ENCODE measurements at regions not wholly inside any gene's neighbourhood (a gene's known extent, or its start where the extent isn't known, plus 50 kb on each side); places are given as distances from the start of the nearest gene placed in this dataset.

DNA sequence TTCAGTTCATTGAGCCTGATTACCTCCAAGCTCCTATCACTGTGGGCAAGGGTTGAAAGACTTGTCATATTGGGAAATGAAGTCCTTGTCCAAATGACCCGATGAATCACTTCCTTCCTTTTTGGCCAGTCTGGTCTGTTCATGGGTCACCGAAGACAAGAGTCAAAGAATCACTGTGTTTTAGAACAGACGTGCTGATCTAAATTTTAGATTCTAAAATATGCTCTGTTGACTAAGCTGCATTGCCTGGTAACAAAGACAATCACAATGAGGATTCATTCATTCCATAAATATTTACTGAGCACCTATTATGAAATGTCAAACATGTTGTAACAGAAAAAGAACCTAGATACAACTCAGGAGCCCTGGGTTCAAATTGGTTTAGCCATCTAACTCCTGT is 99.4 kb upstream of the RND3 start:
- H4K5ac ChIP-seq (ENCODE audit: insufficient read length, low read depth, low read length), result no peak overlapping the region
- H3K14ac ChIP-seq (ENCODE audit: insufficient read depth, low read length), result no peak overlapping the region
- H3K4me1 ChIP-seq (ENCODE audit: insufficient read depth, low read length), result no peaks in the 10 kb centered on the region
- no peaks in the 10 kb centered on the region for H4K20me1 ChIP-seq (ENCODE audit: control insufficient read depth, insufficient read depth, insufficient read length)
- no peak overlapping the region for H3T11ph ChIP-seq (ENCODE audit: low read length)
- H2AFZ ChIP-seq (ENCODE audit: low read length), result no peak overlapping the region
- no peak overlapping the region for H3K4me3 Mint-ChIP-seq
- H3K27me3 Mint-ChIP-seq (ENCODE audit: low read depth), result no peaks in the 10 kb centered on the region
- no peak overlapping the region for H4K91ac ChIP-seq (ENCODE audit: insufficient read length, low read depth, low read length)
- H2BK15ac ChIP-seq (ENCODE audit: low read depth, low read length), result no peak overlapping the region
- H2AK5ac ChIP-seq (ENCODE audit: insufficient read length, low read length), result no peak overlapping the region
- H3K23ac ChIP-seq (ENCODE audit: insufficient read length, low read depth, low read length), result no peak overlapping the region
- no peak overlapping the region for H2BK20ac ChIP-seq (ENCODE audit: low read depth, low read length, poor library complexity, severe bottlenecking)
- H3K9me3 Mint-ChIP-seq, result peaks cover 0 to 4% of the 10 kb centered on the region in 2 experiments; a peak in 1 of 5 replicates
- H3K79me1 ChIP-seq (ENCODE audit: insufficient read depth, low read depth, low read length, poor library complexity, severe bottlenecking), result no peaks in the 10 kb centered on the region
- no peaks in the 10 kb centered on the region for H3K27me3 ChIP-seq (ENCODE audit: insufficient read depth, low read length)
- H3K4ac ChIP-seq (ENCODE audit: low read depth, low read length), result no peak overlapping the region
- no peaks in the 10 kb centered on the region; a peak in 1 of 7 replicates for H3K36me3 Mint-ChIP-seq (ENCODE audit: insufficient read depth in 1 of 3, low read depth in 3 of 3)
- no peaks in the 10 kb centered on the region for H3K23me2 ChIP-seq (ENCODE audit: insufficient read length, low read depth, low read length, poor library complexity, severe bottlenecking)
- H2BK120ac ChIP-seq (ENCODE audit: low read depth, low read length, poor library complexity, severe bottlenecking), result no peak overlapping the region
- H2BK5ac ChIP-seq (ENCODE audit: insufficient read length, low read length), result no peak overlapping the region
- H4K8ac ChIP-seq (replicated peaks; ENCODE audit: insufficient read length, low read depth, low read length), result no peak overlapping the region
- H3K9ac ChIP-seq (ENCODE audit: extremely low read depth, insufficient read length, low read length), result no peak overlapping the region
- no peak overlapping the region for H3K27ac Mint-ChIP-seq
- no peak overlapping the region for H3K18ac ChIP-seq (ENCODE audit: insufficient read length, low read depth, low read length)
- TF ChIP-seq, protein P1, sequence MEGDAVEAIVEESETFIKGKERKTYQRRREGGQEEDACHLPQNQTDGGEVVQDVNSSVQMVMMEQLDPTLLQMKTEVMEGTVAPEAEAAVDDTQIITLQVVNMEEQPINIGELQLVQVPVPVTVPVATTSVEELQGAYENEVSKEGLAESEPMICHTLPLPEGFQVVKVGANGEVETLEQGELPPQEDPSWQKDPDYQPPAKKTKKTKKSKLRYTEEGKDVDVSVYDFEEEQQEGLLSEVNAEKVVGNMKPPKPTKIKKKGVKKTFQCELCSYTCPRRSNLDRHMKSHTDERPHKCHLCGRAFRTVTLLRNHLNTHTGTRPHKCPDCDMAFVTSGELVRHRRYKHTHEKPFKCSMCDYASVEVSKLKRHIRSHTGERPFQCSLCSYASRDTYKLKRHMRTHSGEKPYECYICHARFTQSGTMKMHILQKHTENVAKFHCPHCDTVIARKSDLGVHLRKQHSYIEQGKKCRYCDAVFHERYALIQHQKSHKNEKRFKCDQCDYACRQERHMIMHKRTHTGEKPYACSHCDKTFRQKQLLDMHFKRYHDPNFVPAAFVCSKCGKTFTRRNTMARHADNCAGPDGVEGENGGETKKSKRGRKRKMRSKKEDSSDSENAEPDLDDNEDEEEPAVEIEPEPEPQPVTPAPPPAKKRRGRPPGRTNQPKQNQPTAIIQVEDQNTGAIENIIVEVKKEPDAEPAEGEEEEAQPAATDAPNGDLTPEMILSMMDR (conservative IDR thresholded peaks at IDR 0.05), result no peak
- no peak overlapping the region for H3K27ac ChIP-seq (ENCODE audit: insufficient read length, low read depth, low read length)
- no peaks in the 10 kb centered on the region for H3K79me2 ChIP-seq (ENCODE audit: insufficient read depth, low read length)
- DNase-seq, result no peak
- no peak overlapping the region for H2BK12ac ChIP-seq (ENCODE audit: insufficient read length, low read depth, low read length)
- no CpG with 5 or more reads among the region's 3 CpGs for WGBS (ENCODE audit: extremely low coverage, insufficient read length, low lambda C conversion rate)
- H3K56ac ChIP-seq (ENCODE audit: insufficient read length, low read depth, low read length), result no peak overlapping the region
- no peaks in the 10 kb centered on the region for H3K9me3 ChIP-seq (ENCODE audit: control insufficient read depth, low read depth, low read length)
- H3K4me1 Mint-ChIP-seq, result peaks cover 11 to 15% of the 10 kb centered on the region in 2 experiments
- H3K4me2 ChIP-seq (ENCODE audit: insufficient read depth, insufficient read length, low read length), result no peak overlapping the region

Measured in H9 (cell line).